Stimulated activated CD8-positive, alpha-beta memory T cell treated with anti-CD3 and anti-CD28 coated beads, Interleukin-15, amount 100 ng/mL, for 4 hours (primary cell): ENCODE measurements at regions not wholly inside any gene's neighbourhood (a gene's known extent, or its start where the extent isn't known, plus 50 kb on each side); places are given as distances from the start of the nearest gene placed in this dataset.
"Not testable (repeated sequence)": the region's sequence is repeated elsewhere in the genome, so short reads cannot be mapped to it uniquely, and the experiment has no call there.

Experiments used
- DNase-seq, 2 donors: peaks; one replicate each; pipeline ENCODE4 v3.0.0-alpha.2; 2020; ENCODE audit warnings: low read depth in 2 of 2

- no peak for DNase-seq
Observed at GRCh38 chr5:90066920-90067319, 342.6 kb downstream of the CETN3 start.

GRCh38 chr5:90056911-90057705 is 352.4 kb downstream of the CETN3 start:
- DNase-seq, result no peak

GRCh38 chr5:90055831-90056328 is 353.7 kb downstream of the CETN3 start:
- no peak for DNase-seq

- DNase-seq, result no peak
Observed at GRCh38 chr5:90054612-90055011, 354.9 kb downstream of the CETN3 start.

- no peak for DNase-seq
Observed at GRCh38 chr5:90051756-90052155, 357.8 kb downstream of the CETN3 start.

GRCh38 chr5:90050103-90050502 is 359.5 kb downstream of the CETN3 start:
- no peak for DNase-seq

- no peak for DNase-seq
Observed at GRCh38 chr5:90047113-90047512, 362.4 kb downstream of the CETN3 start.

- not testable (repeated sequence) for DNase-seq
Observed at GRCh38 chr5:90040082-90040481, 369.5 kb downstream of the CETN3 start.

GRCh38 chr5:90037646-90038045 is 371.9 kb downstream of the CETN3 start:
- DNase-seq, result no peak

- no peak for DNase-seq
Observed at GRCh38 chr5:90022711-90023053, 386.9 kb downstream of the CETN3 start.

GRCh38 chr5:90022002-90022710 is 387.4 kb downstream of the CETN3 start:
- no peak for DNase-seq

- no peak for DNase-seq
Observed at GRCh38 chr5:90020575-90021538, 388.7 kb downstream of the CETN3 start.

- no peak for DNase-seq
Observed at GRCh38 chr5:90017239-90017638, 392.3 kb downstream of the CETN3 start.

GRCh38 chr5:90015584-90016018 is 394.0 kb downstream of the CETN3 start:
- no peak for DNase-seq

GRCh38 chr5:90014420-90014819 is 395.1 kb downstream of the CETN3 start:
- no peak for DNase-seq

- DNase-seq, result no peak
Observed at GRCh38 chr5:90000351-90000750, 409.2 kb downstream of the CETN3 start.

- DNase-seq, result no peak
Observed at GRCh38 chr5:89998519-89999305, 410.8 kb downstream of the CETN3 start.

- DNase-seq, result no peak
Observed at GRCh38 chr5:89996890-89997289, 412.7 kb downstream of the CETN3 start.

GRCh38 chr5:89996335-89996734 is 413.2 kb downstream of the CETN3 start:
- no peak for DNase-seq

GRCh38 chr5:89994266-89994665 is 415.3 kb downstream of the CETN3 start:
- no peak for DNase-seq

- no peak for DNase-seq
Observed at GRCh38 chr5:89992201-89992600, 417.4 kb downstream of the CETN3 start.
